ENCODE measurements at regions not wholly inside any gene's neighbourhood (a gene's known extent, or its start where the extent isn't known, plus 50 kb on each side); places are given as distances from the start of the nearest gene placed in this dataset.

GRCh38 chr4:62923783-62924182 is 1485.5 kb downstream of the TECRL start:
- TF ChIP-seq, protein P1, sequence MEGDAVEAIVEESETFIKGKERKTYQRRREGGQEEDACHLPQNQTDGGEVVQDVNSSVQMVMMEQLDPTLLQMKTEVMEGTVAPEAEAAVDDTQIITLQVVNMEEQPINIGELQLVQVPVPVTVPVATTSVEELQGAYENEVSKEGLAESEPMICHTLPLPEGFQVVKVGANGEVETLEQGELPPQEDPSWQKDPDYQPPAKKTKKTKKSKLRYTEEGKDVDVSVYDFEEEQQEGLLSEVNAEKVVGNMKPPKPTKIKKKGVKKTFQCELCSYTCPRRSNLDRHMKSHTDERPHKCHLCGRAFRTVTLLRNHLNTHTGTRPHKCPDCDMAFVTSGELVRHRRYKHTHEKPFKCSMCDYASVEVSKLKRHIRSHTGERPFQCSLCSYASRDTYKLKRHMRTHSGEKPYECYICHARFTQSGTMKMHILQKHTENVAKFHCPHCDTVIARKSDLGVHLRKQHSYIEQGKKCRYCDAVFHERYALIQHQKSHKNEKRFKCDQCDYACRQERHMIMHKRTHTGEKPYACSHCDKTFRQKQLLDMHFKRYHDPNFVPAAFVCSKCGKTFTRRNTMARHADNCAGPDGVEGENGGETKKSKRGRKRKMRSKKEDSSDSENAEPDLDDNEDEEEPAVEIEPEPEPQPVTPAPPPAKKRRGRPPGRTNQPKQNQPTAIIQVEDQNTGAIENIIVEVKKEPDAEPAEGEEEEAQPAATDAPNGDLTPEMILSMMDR (IDR thresholded peaks at IDR 0.05; ENCODE audit: low read depth, low read length, poor library complexity, severe bottlenecking): no peak
- no peak for TF ChIP-seq EZH2phosphoT487 (IDR thresholded peaks at IDR 0.05; ENCODE audit: borderline replicate concordance, low read length)

Measured in DOHH2 (cell line).